ENCODE measurements at regions not wholly inside any gene's neighbourhood (a gene's known extent, or its start where the extent isn't known, plus 50 kb on each side); places are given as distances from the start of the nearest gene placed in this dataset.
A peak's percentile ranks its signal among the peaks of the same experiment; 100 is the strongest.

GRCh38 chr21:15932726-15933125, 202.9 kb downstream of the USP25 start:
- no peak overlapping the region for H3K4me3 ChIP-seq (replicated peaks in 1 of 2; ENCODE audit: low read depth in 2 of 2, low read length in 2 of 2)
- TF ChIP-seq, protein P1, sequence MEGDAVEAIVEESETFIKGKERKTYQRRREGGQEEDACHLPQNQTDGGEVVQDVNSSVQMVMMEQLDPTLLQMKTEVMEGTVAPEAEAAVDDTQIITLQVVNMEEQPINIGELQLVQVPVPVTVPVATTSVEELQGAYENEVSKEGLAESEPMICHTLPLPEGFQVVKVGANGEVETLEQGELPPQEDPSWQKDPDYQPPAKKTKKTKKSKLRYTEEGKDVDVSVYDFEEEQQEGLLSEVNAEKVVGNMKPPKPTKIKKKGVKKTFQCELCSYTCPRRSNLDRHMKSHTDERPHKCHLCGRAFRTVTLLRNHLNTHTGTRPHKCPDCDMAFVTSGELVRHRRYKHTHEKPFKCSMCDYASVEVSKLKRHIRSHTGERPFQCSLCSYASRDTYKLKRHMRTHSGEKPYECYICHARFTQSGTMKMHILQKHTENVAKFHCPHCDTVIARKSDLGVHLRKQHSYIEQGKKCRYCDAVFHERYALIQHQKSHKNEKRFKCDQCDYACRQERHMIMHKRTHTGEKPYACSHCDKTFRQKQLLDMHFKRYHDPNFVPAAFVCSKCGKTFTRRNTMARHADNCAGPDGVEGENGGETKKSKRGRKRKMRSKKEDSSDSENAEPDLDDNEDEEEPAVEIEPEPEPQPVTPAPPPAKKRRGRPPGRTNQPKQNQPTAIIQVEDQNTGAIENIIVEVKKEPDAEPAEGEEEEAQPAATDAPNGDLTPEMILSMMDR (IDR thresholded peaks at IDR 0.05; ENCODE audit: low read depth, low read length) = no peak
- DNase-seq (ENCODE audit: low read depth in 2 of 2) = no peak

DNA sequence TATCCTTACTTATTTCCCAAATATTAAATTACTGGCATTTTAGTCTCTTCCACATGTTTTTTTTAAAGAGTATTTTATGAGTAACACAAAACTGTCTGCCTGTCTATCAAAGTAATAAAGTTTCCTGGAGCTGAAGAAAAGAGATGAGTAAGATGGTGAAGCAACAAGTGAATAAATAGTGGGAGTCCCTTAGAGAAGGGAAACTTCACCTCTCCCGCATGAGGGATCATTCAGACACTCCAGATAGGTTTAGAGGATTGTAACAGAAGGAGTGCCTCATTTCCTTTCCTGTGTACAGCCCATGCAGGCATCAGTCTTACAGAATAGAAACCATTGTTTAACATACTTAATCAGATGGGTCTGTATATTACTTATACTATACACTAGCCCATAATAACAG, 205.7 kb downstream of the USP25 start:
- TF ChIP-seq, protein P1 (IDR thresholded peaks at IDR 0.05; ENCODE audit: low read depth, low read length) = no peak
- H3K4me3 ChIP-seq (replicated peaks in 1 of 2; ENCODE audit: low read depth in 2 of 2, low read length in 2 of 2) = no peak overlapping the region
- DNase-seq (ENCODE audit: low read depth in 2 of 2) = peak in 1 of 2 donors; percentile 38

GRCh38 chr21:15943009-15943666, 213.4 kb downstream of the USP25 start:
- no peak overlapping the region for H3K4me3 ChIP-seq (replicated peaks in 1 of 2; ENCODE audit: low read depth in 2 of 2, low read length in 2 of 2)
- DNase-seq (ENCODE audit: low read depth in 2 of 2) = peak; percentile 5 to 65
- TF ChIP-seq, protein P1 (IDR thresholded peaks at IDR 0.05; ENCODE audit: low read depth, low read length) = no peak

DNA sequence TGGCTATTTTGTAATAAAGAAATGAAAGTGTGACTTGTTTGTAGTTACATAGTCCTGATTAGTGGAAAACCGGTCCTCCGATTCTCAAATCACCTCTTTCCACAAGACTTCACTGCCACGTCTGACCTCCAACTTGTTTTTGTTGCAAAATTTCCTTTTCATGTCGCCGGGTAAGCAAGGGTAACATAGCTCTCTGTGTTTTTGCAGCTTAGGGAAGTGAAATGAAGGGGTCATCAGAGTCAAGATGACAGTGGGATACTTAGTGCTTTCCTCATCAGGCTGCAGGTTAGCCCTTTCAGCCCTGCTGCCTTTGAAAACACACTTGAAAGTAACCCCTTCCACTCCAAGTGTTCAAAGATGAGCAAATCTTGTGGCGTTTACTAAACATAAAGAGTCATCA, 217.9 kb downstream of the USP25 start:
- DNase-seq (ENCODE audit: low read depth in 2 of 2) = no peak
- no peak overlapping the region for H3K4me3 ChIP-seq (replicated peaks in 1 of 2; ENCODE audit: low read depth in 2 of 2, low read length in 2 of 2)
- TF ChIP-seq, protein P1 (IDR thresholded peaks at IDR 0.05; ENCODE audit: low read depth, low read length) = no peak

GRCh38 chr21:15953551-15954116, 223.9 kb downstream of the USP25 start:
- TF ChIP-seq, protein P1 (IDR thresholded peaks at IDR 0.05; ENCODE audit: low read depth, low read length) = no peak

GRCh38 chr21:15964236-15964855, 234.6 kb downstream of the USP25 start:
- no peak overlapping the region for H3K4me3 ChIP-seq (replicated peaks in 1 of 2; ENCODE audit: low read depth in 2 of 2, low read length in 2 of 2)
- TF ChIP-seq, protein P1 (IDR thresholded peaks at IDR 0.05; ENCODE audit: low read depth, low read length) = no peak
- DNase-seq (ENCODE audit: low read depth in 2 of 2) = no peak

More at GRCh38 chr21:15953551-15954116, 223.9 kb downstream of the USP25 start:
- no peak for DNase-seq (ENCODE audit: low read depth in 2 of 2)
- no peak overlapping the region for H3K4me3 ChIP-seq (replicated peaks in 1 of 2; ENCODE audit: low read depth in 2 of 2, low read length in 2 of 2)
